ENCODE measurements at regions not wholly inside any gene's neighbourhood (a gene's known extent, or its start where the extent isn't known, plus 50 kb on each side); places are given as distances from the start of the nearest gene placed in this dataset.

DNA sequence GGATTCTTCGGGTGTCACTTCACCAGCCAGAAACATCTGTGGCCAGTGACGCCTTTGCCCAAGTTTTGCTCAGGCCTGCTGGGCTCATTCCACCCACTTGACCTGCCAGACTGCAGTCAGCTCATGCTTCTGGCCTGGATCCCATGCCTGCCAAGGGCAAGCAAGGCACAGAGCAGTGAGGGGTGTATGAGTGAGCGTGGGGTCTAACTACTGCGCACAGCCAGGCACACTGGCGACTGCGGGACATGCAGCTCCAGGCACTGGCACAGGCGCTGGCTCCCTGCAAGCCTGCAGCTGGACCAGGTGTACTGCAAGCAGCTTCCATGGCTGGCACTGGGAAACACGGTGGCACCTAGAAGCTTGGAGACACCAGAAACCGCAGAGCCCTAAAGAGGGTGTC lies 80.1 kb downstream of the MTERF1 start:
- Histone ChIP-seq H3K27ac (ENCODE audit: low read length) (no peak overlapping the region), H4K20me1 (ENCODE audit: insufficient read depth) (no peaks in the 10 kb centered on the region), H3K9me2 (ENCODE audit: insufficient read depth, low read length) (no peaks in the 10 kb centered on the region), H2AFZ (ENCODE audit: low read depth, low read length) (no peak overlapping the region), H3K36me3 (ENCODE audit: insufficient read depth, low read length) (no peaks in the 10 kb centered on the region), H3K79me2 (replicated peaks; ENCODE audit: insufficient read depth, low read length) (no peaks in the 10 kb centered on the region), H3K4me3 (ENCODE audit: low read length) (no peak overlapping the region), H3K9me3 (ENCODE audit: low read length) (no peaks in the 10 kb centered on the region), H3K9ac (ENCODE audit: low read length) (no peak overlapping the region), H3K27me3 (ENCODE audit: insufficient read depth, low read depth, low read length) (no peaks in the 10 kb centered on the region), H3K4me2 (ENCODE audit: low read length) (no peak overlapping the region), H3F3A (ENCODE audit: insufficient read depth, low read length, poor library complexity, severe bottlenecking) (no peaks in the 10 kb centered on the region)
- TF ChIP-seq POLR2AphosphoS5 (IDR thresholded peaks at IDR 0.05), result no peak
- no peak for TF ChIP-seq RAD21 (conservative IDR thresholded peaks at IDR 0.05)

DNA sequence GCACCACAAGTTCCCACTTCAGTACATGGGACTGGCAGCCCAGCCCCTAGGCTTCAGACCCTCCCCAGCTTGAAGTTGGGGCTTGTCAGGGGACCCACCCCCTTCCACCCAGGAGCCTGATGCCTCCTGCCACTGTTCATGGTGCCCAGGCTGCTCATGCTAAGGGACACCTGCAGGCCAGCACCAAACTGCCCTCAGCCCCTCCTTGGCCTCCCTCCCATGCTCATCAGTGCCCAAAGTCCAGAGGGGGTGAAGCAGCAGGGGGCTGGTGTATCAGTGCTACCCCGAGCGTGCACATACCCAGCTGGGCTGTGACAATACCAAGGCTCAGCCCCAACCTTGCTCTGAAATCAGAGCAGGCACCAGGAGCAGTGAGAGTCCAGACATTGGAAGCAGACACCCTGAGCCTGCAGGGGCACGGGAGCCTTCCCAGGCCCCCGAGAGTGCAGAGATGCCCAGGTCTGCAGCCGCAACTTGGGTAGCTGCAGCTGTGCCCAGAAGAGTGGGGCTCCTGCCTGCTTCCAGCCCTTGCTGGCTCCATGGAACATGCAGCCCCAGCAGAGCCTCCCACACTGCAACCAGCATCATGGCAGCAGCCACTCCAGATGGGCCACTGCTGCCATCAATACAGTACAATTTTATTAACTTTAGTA lies 79.0 kb downstream of the MTERF1 start:
- H3K4me3 ChIP-seq (ENCODE audit: low read length), result no peak overlapping the region
- H3K36me3 ChIP-seq (ENCODE audit: insufficient read depth, low read length), result no peaks in the 10 kb centered on the region
- H3F3A ChIP-seq (ENCODE audit: insufficient read depth, low read length, poor library complexity, severe bottlenecking), result no peaks in the 10 kb centered on the region
- H3K9me3 ChIP-seq (ENCODE audit: low read length), result no peaks in the 10 kb centered on the region
- no peak overlapping the region for H3K4me2 ChIP-seq (ENCODE audit: low read length)
- no peaks in the 10 kb centered on the region for H3K79me2 ChIP-seq (replicated peaks; ENCODE audit: insufficient read depth, low read length)
- H3K27ac ChIP-seq (ENCODE audit: low read length), result no peak overlapping the region
- no peak overlapping the region for H3K9ac ChIP-seq (ENCODE audit: low read length)
- H3K9me2 ChIP-seq (ENCODE audit: insufficient read depth, low read length), result no peaks in the 10 kb centered on the region
- no peaks in the 10 kb centered on the region for H4K20me1 ChIP-seq (ENCODE audit: insufficient read depth)
- no peaks in the 10 kb centered on the region for H3K27me3 ChIP-seq (ENCODE audit: insufficient read depth, low read depth, low read length)
- TF ChIP-seq SMC3 (conservative IDR thresholded peaks at IDR 0.05; ENCODE audit: poor library complexity), result no peak
- TF ChIP-seq, protein P1, sequence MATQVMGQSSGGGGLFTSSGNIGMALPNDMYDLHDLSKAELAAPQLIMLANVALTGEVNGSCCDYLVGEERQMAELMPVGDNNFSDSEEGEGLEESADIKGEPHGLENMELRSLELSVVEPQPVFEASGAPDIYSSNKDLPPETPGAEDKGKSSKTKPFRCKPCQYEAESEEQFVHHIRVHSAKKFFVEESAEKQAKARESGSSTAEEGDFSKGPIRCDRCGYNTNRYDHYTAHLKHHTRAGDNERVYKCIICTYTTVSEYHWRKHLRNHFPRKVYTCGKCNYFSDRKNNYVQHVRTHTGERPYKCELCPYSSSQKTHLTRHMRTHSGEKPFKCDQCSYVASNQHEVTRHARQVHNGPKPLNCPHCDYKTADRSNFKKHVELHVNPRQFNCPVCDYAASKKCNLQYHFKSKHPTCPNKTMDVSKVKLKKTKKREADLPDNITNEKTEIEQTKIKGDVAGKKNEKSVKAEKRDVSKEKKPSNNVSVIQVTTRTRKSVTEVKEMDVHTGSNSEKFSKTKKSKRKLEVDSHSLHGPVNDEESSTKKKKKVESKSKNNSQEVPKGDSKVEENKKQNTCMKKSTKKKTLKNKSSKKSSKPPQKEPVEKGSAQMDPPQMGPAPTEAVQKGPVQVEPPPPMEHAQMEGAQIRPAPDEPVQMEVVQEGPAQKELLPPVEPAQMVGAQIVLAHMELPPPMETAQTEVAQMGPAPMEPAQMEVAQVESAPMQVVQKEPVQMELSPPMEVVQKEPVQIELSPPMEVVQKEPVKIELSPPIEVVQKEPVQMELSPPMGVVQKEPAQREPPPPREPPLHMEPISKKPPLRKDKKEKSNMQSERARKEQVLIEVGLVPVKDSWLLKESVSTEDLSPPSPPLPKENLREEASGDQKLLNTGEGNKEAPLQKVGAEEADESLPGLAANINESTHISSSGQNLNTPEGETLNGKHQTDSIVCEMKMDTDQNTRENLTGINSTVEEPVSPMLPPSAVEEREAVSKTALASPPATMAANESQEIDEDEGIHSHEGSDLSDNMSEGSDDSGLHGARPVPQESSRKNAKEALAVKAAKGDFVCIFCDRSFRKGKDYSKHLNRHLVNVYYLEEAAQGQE (IDR thresholded peaks at IDR 0.05; ENCODE audit: borderline replicate concordance), result no peak
- no peak for TF ChIP-seq EP300 (conservative IDR thresholded peaks at IDR 0.05; ENCODE audit: poor library complexity, severe bottlenecking)
- no peak for TF ChIP-seq TAF1 (IDR thresholded peaks at IDR 0.05; ENCODE audit: low read depth)
- TF ChIP-seq EZH2 (IDR thresholded peaks at IDR 0.05; ENCODE audit: borderline replicate concordance, insufficient read depth, low read length, poor library complexity, severe bottlenecking), result no peak
- TF ChIP-seq RAD21 (conservative IDR thresholded peaks at IDR 0.05), result no peak
- TF ChIP-seq, protein P2, sequence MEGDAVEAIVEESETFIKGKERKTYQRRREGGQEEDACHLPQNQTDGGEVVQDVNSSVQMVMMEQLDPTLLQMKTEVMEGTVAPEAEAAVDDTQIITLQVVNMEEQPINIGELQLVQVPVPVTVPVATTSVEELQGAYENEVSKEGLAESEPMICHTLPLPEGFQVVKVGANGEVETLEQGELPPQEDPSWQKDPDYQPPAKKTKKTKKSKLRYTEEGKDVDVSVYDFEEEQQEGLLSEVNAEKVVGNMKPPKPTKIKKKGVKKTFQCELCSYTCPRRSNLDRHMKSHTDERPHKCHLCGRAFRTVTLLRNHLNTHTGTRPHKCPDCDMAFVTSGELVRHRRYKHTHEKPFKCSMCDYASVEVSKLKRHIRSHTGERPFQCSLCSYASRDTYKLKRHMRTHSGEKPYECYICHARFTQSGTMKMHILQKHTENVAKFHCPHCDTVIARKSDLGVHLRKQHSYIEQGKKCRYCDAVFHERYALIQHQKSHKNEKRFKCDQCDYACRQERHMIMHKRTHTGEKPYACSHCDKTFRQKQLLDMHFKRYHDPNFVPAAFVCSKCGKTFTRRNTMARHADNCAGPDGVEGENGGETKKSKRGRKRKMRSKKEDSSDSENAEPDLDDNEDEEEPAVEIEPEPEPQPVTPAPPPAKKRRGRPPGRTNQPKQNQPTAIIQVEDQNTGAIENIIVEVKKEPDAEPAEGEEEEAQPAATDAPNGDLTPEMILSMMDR (IDR thresholded peaks at IDR 0.05; ENCODE audit: poor library complexity, severe bottlenecking), result no peak
- no peak for TF ChIP-seq MXI1 (conservative IDR thresholded peaks at IDR 0.05; ENCODE audit: poor library complexity, severe bottlenecking)
- TF ChIP-seq POLR2AphosphoS5 (IDR thresholded peaks at IDR 0.05), result no peak
- H2AFZ ChIP-seq (ENCODE audit: low read depth, low read length), result no peak overlapping the region

Measured in neural cell (in vitro differentiated cells).